Skeletal muscle cell (primary cell): ENCODE measurements at regions not wholly inside any gene's neighbourhood (a gene's known extent, or its start where the extent isn't known, plus 50 kb on each side); places are given as distances from the start of the nearest gene placed in this dataset.
"Not testable (repeated sequence)": the region's sequence is repeated elsewhere in the genome, so short reads cannot be mapped to it uniquely, and the experiment has no call there.

Experiments used
- DNase-seq: peaks from one replicate; pipeline ENCODE4 v3.0.0-alpha.2; 2010; ENCODE audit warnings: low read depth
- H3K4me3 ChIP-seq: 2 replicates; pipeline ENCODE4 v1.5.1; 2011; ENCODE audit warnings: low read depth, mild to moderate bottlenecking, control low read depth, low read length, moderate library complexity

DNA sequence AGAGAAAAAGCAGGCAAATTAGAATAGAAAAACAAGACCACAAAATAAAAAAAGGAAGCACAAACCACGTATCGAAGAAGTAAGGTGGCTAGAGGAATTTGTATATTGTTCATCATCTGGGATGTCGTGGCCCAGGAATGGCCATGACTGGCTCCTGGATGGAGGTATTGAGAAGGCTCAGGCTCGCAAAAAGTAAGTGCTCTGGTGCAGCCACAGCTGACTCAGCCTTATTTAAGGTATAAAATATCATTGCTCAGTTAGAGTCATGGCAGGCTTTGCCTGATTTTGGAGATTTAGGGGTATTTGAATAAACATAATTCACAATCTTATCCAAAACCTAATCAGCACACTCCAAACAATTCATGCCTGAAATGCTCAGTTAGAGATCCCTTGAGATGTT, 78.4 kb upstream of the FANCL start:
- no peak for DNase-seq
- no peak overlapping the region for H3K4me3 ChIP-seq

DNA sequence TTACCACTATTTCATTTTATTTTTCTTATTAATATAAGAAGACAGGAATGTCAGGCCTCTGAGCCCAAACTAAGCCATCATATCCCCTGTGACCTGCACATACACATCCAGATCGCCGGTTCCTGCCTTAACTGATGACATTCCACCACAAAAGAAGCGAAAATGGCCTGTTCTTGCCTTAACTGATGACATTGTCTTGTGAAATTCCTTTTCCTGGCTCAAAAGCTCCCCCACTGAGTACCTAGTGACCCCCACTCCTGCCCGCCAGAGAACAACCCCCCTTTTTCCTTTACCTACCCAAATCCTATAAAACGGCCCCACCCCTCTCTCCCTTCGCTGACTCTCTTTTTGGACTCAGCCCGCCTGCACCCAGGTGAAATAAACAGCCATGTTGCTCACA, 77.8 kb upstream of the FANCL start:
- not testable (repeated sequence) for DNase-seq, H3K4me3 ChIP-seq

DNA sequence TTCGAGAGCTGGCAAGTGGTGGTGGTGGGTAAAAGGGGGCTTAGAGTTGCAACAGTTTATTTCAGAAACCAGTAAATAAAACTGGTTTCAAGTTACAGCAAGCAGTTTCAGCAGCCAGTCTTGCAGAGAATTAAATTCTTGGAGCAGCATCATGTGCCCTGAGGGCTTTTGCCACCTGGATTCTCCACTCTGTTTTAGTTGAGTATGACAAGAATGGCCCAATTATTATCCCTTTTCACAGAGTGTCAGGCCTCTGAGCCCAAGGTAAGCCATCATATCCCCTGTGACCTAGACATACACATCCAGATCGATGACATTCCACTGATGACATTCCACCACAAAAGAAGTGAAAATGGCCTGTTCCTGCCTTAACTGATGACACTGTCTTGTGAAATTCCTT, 72.8 kb upstream of the FANCL start:
- no peak overlapping the region for H3K4me3 ChIP-seq
- DNase-seq: no peak

DNA sequence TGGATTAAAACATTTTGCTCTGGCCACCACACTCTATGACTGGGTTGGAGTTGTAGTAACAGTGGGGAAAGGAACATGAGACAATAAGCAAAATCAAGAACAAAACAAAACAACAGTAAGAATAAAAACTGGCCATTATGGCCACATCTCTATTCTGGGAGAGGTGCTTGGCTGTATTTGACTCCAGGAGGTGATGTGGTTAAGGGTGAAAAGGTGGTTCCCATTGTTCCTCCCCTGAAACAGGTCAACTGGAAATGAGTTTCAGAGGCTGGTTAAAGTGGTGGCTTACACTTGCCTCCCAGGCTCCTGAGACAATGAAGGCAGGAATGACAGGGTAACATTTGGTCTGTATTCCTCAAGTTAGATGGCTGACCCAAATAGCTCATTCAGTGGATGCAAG, 67.3 kb upstream of the FANCL start:
- DNase-seq: no peak
- H3K4me3 ChIP-seq: no peak overlapping the region

DNA sequence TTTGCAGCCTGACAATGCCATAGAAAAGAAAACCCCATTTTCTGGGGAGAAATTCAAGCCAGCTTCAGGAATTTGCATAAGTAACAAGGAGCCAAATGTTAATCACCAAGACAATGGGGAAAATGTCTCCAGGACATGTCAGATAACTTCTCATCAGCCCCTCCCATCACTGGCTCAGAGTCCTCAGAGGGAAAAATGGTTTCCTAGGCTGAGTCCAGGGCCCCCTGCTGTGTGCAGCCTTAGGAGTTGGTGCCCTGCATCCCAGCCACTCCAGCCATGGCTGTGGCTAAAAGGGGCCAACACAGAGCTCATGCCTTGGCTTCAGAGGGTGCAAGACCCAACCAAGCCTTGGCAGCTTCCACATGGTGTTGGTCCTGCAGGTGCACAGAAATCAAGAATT, 63.7 kb upstream of the FANCL start:
- DNase-seq: no peak
- no peak overlapping the region for H3K4me3 ChIP-seq

DNA sequence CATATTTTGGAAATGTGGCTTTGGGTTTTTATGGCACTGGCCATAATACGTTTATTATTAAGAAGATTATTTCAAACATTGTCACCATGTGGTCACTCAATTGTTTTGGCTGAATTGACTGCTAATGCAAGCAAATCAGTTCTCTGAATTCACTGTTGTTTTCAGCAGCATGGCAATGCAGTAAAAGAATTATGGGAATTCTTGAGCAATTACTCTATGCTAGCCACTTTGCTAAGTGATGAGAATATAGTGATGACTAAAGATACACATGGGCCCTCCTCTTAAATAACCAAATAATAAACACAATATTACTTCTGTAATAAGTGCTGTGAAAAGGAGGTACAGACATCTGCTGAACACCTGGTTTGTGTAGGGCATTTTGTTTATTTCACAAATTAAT, 58.0 kb upstream of the FANCL start:
- DNase-seq: no peak
- no peak overlapping the region for H3K4me3 ChIP-seq

DNA sequence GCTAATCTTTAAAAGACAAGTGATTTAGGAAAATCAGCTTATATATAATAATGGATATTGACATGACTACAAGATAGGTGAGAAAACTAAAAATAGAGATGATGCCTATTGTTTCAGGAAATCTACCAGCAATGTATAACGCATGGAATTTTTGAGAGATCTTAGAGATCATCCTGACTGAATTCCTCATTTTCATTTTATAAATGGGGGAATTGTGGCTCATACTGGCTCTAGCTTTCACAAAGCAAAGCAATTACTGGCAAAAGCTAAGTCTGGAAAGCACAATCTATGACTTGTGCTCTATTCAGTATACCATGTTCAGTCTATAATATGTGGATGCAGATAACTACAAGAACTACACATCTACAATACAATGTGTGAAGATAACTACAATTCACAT, 51.9 kb upstream of the FANCL start:
- no peak for DNase-seq
- H3K4me3 ChIP-seq: no peak overlapping the region

DNA sequence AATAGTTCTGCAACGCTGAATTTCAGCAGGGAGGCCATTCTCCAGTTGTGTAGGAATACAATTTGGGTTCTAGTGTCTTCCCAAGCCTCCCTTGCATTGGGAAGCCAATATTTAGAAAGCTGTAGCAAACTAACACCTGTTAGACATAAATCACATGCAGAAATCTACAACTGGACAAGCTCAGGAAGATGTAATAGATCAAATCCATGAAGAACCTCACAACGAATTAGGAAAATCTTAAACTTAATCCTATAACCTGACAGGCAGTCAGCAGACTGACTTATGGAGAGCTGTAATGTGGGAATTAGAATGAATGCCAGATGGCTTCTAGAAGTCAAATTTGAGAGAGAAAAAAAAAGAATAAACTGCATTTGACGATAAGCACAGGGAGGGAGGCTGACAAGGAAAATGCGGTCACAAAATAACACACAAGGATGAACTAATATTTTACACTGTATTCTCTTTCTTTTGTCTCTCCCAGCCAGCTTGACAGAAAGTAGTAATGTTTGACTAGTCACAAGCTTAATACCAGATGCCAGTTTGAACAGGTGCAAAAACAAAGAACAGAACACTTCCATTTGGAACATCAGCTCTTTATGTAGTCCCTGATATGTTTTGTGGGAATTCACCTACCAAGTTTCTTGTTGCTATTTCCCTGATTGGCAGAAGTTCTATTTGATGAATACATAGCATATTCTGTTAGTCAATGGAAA, 50.8 kb upstream of the FANCL start:
- no peak for DNase-seq
- no peak overlapping the region for H3K4me3 ChIP-seq
